Natural killer cell (primary cell): ENCODE measurements at regions not wholly inside any gene's neighbourhood (a gene's known extent, or its start where the extent isn't known, plus 50 kb on each side); places are given as distances from the start of the nearest gene placed in this dataset.

Experiments used
- ATAC-seq, 3 donors: fragments of 150-1000 bp in 2 of 3; fragments of 200-7000 bp in 1 of 3; cut with Tn5 transposase; 1 replicate in 1 of 3; 2 replicates in 2 of 3; pipeline ENCODE4 v1.10.0; 2021; ENCODE audit warnings: mild to moderate bottlenecking in 2 of 3, moderate library complexity in 2 of 3
- DNase-seq, 2 donors: peaks; one replicate each; pipeline versions ENCODE4 v3.0.0 to v3.0.0-alpha.2; 2013 to 2021; ENCODE audit warnings: mixed read lengths in 1 of 2
- H3K27ac ChIP-seq: one replicate; pipeline ENCODE4 v1.5.1; 2013; ENCODE audit warnings: mild to moderate bottlenecking, low read length
- H3K27me3 ChIP-seq: one replicate; pipeline ENCODE4 v1.6.1; 2013; ENCODE audit warnings: low read length; ENCODE audit not compliant: control insufficient read depth, insufficient read depth
- H3K36me3 ChIP-seq: one replicate; pipeline ENCODE4 v1.6.1; 2013; ENCODE audit warnings: low read length; ENCODE audit not compliant: control insufficient read depth, insufficient read depth
- H3K4me1 ChIP-seq: one replicate; pipeline ENCODE4 v1.6.1; 2013; ENCODE audit warnings: low read length; ENCODE audit not compliant: control insufficient read depth, insufficient read depth
- H3K4me3 ChIP-seq: one replicate; pipeline ENCODE4 v1.5.1; 2013; ENCODE audit warnings: low read length
- H3K9me3 ChIP-seq: one replicate; pipeline ENCODE4 v1.6.1; 2013; ENCODE audit warnings: low read length; ENCODE audit not compliant: control insufficient read depth, insufficient read depth
- H3K27ac Mint-ChIP-seq, 2 donors: one replicate each; pipeline ENCODE4 v1.8.0; 2022; ENCODE audit warnings: mild to moderate bottlenecking in 2 of 2, mixed read lengths in 2 of 2, moderate library complexity in 1 of 2
- H3K27me3 Mint-ChIP-seq, 2 donors: one replicate each; pipeline ENCODE4 v1.8.0; 2022; ENCODE audit warnings: low read depth in 2 of 2, mixed read lengths in 2 of 2
- H3K36me3 Mint-ChIP-seq: one replicate; pipeline ENCODE4 v1.8.0; 2022; ENCODE audit warnings: mixed read lengths
- H3K4me1 Mint-ChIP-seq, 2 donors: one replicate each; pipeline ENCODE4 v1.8.0; 2022; ENCODE audit warnings: mixed read lengths in 2 of 2
- H3K4me3 Mint-ChIP-seq: one replicate; pipeline ENCODE4 v1.8.0; 2022; ENCODE audit warnings: mild to moderate bottlenecking, moderate library complexity, mixed read lengths
- H3K9me3 Mint-ChIP-seq, 2 donors: one replicate each; pipeline ENCODE4 v1.8.0; 2022; ENCODE audit warnings: mixed read lengths in 2 of 2
- CTCF ChIP-seq: fragments of 200-600 bp; IDR thresholded peaks from one replicate; pipeline ENCODE4 v1.8.0; 2022; ENCODE audit warnings: antibody characterized with exemption
- WGBS: methylation state at CpG from one replicate; pipeline ENCODE4 v1.1.7; 2013; ENCODE audit warnings: missing lambda C conversion rate; ENCODE audit not compliant: insufficient coverage; 5-methylcytosine and 5-hydroxymethylcytosine counted together
- intact Hi-C: fragments of 100-400 bp; cut with micrococcal nuclease; formaldehyde crosslinking; loops from one replicate; pipeline ENCODE4 v1.14.2; 2022

GRCh38 chr20:22740829-22741228 is 156.5 kb upstream of the FOXA2 start:
- H3K4me1 Mint-ChIP-seq = no peaks in the 10 kb centered on the region
- no peak overlapping the region for H3K4me3 ChIP-seq
- no peaks in the 10 kb centered on the region for H3K36me3 Mint-ChIP-seq
- H3K4me1 ChIP-seq = no peaks in the 10 kb centered on the region
- ATAC-seq (no peak), DNase-seq (no peak)
- no peak for TF ChIP-seq CTCF
- peaks cover 0 to 3% of the 10 kb centered on the region in 2 donors for H3K27me3 Mint-ChIP-seq
- peaks cover 0 to 2% of the 10 kb centered on the region in 2 donors for H3K9me3 Mint-ChIP-seq
- H3K27me3 ChIP-seq = no peaks in the 10 kb centered on the region
- H3K36me3 ChIP-seq = no peaks in the 10 kb centered on the region
- no peaks in the 10 kb centered on the region for H3K9me3 ChIP-seq
- WGBS = 100% methylated on average over 1 of the region's 2 CpGs
- no peak overlapping the region for H3K4me3 Mint-ChIP-seq
- H3K27ac ChIP-seq = no peak overlapping the region
- no peak overlapping the region for H3K27ac Mint-ChIP-seq
- intact Hi-C loops = no loop called here

GRCh38 chr20:22744341-22745193 is 160.2 kb upstream of the FOXA2 start:
- Histone ChIP-seq H3K27me3 (no peaks in the 10 kb centered on the region), H3K36me3 (no peaks in the 10 kb centered on the region), H3K4me1 (no peaks in the 10 kb centered on the region), H3K9me3 (no peaks in the 10 kb centered on the region), H3K27ac (no peak overlapping the region), H3K4me3 (no peak overlapping the region)
- H3K9me3 Mint-ChIP-seq = no peaks in the 10 kb centered on the region
- H3K4me3 Mint-ChIP-seq = no peak overlapping the region
- 75% methylated on average over 2 of the region's 2 CpGs for whole genome bisulfite sequencing
- H3K4me1 Mint-ChIP-seq = no peaks in the 10 kb centered on the region
- no peak for DNase-seq
- no peak for ATAC-seq
- no peaks in the 10 kb centered on the region for H3K27me3 Mint-ChIP-seq
- no peaks in the 10 kb centered on the region for H3K36me3 Mint-ChIP-seq
- intact Hi-C loops = no loop called here
- no peak overlapping the region for H3K27ac Mint-ChIP-seq
- no peak for TF ChIP-seq CTCF

- no peaks in the 10 kb centered on the region for H3K36me3 Mint-ChIP-seq
- H3K27ac ChIP-seq = no peak overlapping the region
- no peak overlapping the region for H3K4me3 Mint-ChIP-seq
- no peak overlapping the region for H3K4me3 ChIP-seq
- no peak for TF ChIP-seq CTCF
- no peaks in the 10 kb centered on the region for H3K9me3 Mint-ChIP-seq
- no peaks in the 10 kb centered on the region for H3K27me3 ChIP-seq
- no peaks in the 10 kb centered on the region for H3K27me3 Mint-ChIP-seq
- H3K4me1 ChIP-seq = no peaks in the 10 kb centered on the region
- intact Hi-C loops = no loop called here
- no peak for DNase-seq
- no peak for ATAC-seq
- WGBS = no CpG with 5 or more reads among the region's 1 CpG
- H3K9me3 ChIP-seq = no peaks in the 10 kb centered on the region
- H3K4me1 Mint-ChIP-seq = no peaks in the 10 kb centered on the region
- no peak overlapping the region for H3K27ac Mint-ChIP-seq
- no peaks in the 10 kb centered on the region for H3K36me3 ChIP-seq
These were observed 160.8 kb upstream of the FOXA2 start for GRCh38 chr20:22745194-22745500.

GRCh38 chr20:22746957-22747356 is 162.6 kb upstream of the FOXA2 start:
- Mint-ChIP-seq H3K27me3 (no peaks in the 10 kb centered on the region), H3K27ac (no peak overlapping the region), H3K4me1 (no peaks in the 10 kb centered on the region), H3K9me3 (no peaks in the 10 kb centered on the region), H3K36me3 (no peaks in the 10 kb centered on the region), H3K4me3 (no peak overlapping the region)
- Histone ChIP-seq H3K4me1 (no peaks in the 10 kb centered on the region), H3K27me3 (no peaks in the 10 kb centered on the region), H3K36me3 (no peaks in the 10 kb centered on the region), H3K9me3 (no peaks in the 10 kb centered on the region), H3K4me3 (no peak overlapping the region), H3K27ac (no peak overlapping the region)
- ATAC-seq (no peak), DNase-seq (no peak)
- no peak for TF ChIP-seq CTCF
- 95% methylated on average over 5 of the region's 5 CpGs for WGBS
- intact Hi-C loops = no loop called here
